IPS-18a (cell line): ENCODE measurements at regions not wholly inside any gene's neighbourhood (a gene's known extent, or its start where the extent isn't known, plus 50 kb on each side); places are given as distances from the start of the nearest gene placed in this dataset.
A peak's percentile ranks its signal among the peaks of the same experiment; 100 is the strongest.

Experiments used
- H3K27ac ChIP-seq: one replicate; pipeline ENCODE4 v1.5.1; 2013; ENCODE audit warnings: low read length
- H3K27me3 ChIP-seq: one replicate; pipeline ENCODE4 v1.6.1; 2013; ENCODE audit warnings: mild to moderate bottlenecking, low read length; ENCODE audit not compliant: control insufficient read depth, insufficient read depth
- H3K36me3 ChIP-seq: one replicate; pipeline ENCODE4 v1.6.1; 2013; ENCODE audit warnings: low read depth, low read length; ENCODE audit not compliant: control insufficient read depth
- H3K4me1 ChIP-seq: one replicate; pipeline ENCODE4 v1.6.1; 2013; ENCODE audit warnings: low read depth, low read length; ENCODE audit not compliant: control insufficient read depth
- H3K4me3 ChIP-seq: one replicate; pipeline ENCODE4 v1.5.1; 2013; ENCODE audit warnings: low read length
- H3K9ac ChIP-seq: one replicate; pipeline ENCODE4 v1.6.1; 2013; ENCODE audit warnings: mild to moderate bottlenecking, low read length, moderate library complexity
- H3K9me3 ChIP-seq: one replicate; pipeline ENCODE4 v1.6.1; 2013; ENCODE audit warnings: low read depth, low read length; ENCODE audit not compliant: control insufficient read depth

DNA sequence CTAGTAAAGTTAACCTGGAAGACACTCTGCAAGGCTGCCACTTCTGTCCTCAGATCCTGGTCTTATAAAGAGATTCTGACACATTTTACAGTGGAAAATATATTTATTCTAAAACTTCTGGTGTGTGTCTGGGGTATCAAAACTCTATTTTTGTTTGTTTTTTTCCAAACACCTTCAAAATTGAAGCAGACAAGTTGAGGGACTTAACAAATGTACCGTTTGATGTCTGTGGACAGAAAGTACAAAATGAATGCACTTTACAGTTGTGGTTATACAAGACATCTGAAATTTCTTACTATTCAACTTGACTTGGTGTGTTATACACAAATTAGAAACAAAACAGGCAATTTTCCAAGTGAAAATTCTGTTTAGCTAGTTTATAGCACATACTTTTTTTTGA is 823.2 kb upstream of the SALL3 start:
- H3K27ac ChIP-seq = no peak overlapping the region
- H3K4me1 ChIP-seq = peaks cover 10% of the 10 kb centered on the region
- H3K9ac ChIP-seq = no peak overlapping the region
- no peaks in the 10 kb centered on the region for H3K36me3 ChIP-seq
- H3K4me3 ChIP-seq = no peak overlapping the region
- H3K9me3 ChIP-seq = no peaks in the 10 kb centered on the region
- H3K27me3 ChIP-seq = no peaks in the 10 kb centered on the region

DNA sequence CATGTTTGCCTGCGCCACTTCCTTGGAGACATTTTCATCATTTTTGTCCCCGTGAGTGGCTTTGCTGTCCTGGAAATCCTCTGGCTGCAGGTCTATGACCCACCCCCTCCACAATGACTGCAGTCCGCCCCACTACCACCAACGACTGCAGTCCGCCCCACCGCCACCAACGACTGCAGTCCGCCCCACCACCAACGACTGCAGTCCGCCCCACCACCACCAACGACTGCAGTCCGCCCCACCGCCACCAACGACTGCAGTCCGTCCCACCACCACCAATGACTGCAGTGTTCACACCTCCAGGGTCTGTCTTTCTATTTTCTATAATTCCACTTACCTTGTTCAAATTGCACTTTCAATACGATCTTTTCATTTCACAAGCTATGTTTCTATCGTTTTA is 820.7 kb upstream of the SALL3 start:
- Histone ChIP-seq H3K9ac (no peak overlapping the region), H3K27me3 (no peaks in the 10 kb centered on the region), H3K4me1 (peaks cover 10% of the 10 kb centered on the region), H3K36me3 (no peaks in the 10 kb centered on the region), H3K9me3 (no peaks in the 10 kb centered on the region), H3K4me3 (no peak overlapping the region), H3K27ac (no peak overlapping the region)

DNA sequence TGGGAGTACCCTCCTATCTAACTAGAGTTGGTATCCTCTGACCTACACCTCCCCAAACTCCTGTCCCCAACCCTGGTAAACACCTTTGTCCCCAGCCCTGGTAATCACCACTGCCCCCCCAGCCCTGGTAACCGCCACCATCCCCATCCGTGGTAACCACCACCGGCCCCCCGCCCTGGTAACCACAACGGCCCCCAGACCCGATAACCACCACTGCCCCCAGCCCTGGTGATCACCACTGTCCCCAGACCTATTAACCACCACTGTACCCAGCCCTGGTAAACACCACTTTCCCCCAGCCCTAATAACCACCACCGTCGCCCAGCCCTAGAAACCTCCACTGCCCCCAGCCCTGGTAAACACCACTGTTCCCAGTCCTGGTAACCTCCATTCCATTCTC is 820.2 kb upstream of the SALL3 start:
- Histone ChIP-seq H3K27ac (no peak overlapping the region), H3K4me3 (no peak overlapping the region), H3K9ac (no peak overlapping the region), H3K4me1 (peaks cover 6% of the 10 kb centered on the region), H3K36me3 (no peaks in the 10 kb centered on the region), H3K9me3 (no peaks in the 10 kb centered on the region), H3K27me3 (no peaks in the 10 kb centered on the region)

DNA sequence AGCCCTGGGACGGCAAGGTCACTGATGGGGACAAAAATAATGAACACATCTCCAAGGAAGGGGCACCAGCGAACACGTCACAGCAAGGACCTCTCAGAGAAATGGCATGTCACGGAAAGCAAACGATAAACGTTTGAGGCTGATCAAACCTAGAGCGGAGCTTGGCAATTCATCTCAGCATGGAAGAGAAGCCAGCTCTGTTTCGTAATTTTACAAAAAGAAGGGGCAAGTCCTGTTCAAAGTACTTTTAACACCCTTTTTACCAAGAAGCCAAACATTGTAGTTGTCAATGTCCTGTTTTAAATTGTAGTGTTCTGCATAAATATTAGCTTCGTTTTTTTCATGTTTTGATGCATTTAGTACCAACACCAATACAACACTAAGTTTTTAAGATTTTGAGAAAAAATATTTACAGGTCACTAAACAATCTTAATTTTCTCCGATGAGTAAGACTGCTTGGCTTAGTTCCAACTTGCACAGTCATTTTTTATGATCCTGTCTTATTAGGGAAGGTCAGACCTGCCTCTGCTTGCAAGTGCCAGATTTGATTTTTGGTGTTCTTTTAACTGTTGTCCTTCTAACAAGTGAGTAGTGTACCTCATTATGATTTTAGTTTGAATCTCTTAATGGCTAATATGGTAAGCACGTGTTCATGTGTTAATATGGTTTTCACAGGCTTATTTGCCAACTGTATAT is 818.5 kb upstream of the SALL3 start:
- H3K4me3 ChIP-seq = no peak overlapping the region
- no peaks in the 10 kb centered on the region for H3K36me3 ChIP-seq
- no peak overlapping the region for H3K27ac ChIP-seq
- H3K9me3 ChIP-seq = no peaks in the 10 kb centered on the region
- H3K9ac ChIP-seq = no peak overlapping the region
- no peaks in the 10 kb centered on the region for H3K4me1 ChIP-seq
- H3K27me3 ChIP-seq = no peaks in the 10 kb centered on the region

DNA sequence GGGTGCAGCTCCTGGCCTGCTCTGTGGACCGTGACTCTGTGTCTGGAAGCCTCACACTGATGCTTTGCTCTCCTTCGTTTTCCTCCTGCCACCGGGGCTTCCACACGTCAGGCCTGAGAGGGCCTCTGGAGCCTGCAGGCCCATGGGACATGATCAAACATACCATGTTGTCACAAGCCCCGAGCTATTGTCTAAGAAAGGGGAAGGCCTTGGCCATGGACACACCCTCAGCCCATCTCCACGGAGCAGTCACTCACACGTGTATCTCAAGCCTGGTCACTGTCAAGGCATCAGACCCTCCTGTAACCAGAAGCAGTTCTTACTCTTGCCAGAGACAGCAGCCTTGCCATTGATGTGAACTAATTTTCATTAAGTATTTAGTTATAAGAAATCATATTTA is 814.1 kb upstream of the SALL3 start:
- no peaks in the 10 kb centered on the region for H3K27me3 ChIP-seq
- no peaks in the 10 kb centered on the region for H3K4me1 ChIP-seq
- H3K36me3 ChIP-seq = no peaks in the 10 kb centered on the region
- no peaks in the 10 kb centered on the region for H3K9me3 ChIP-seq
- no peak overlapping the region for H3K4me3 ChIP-seq
- no peak overlapping the region for H3K27ac ChIP-seq
- no peak overlapping the region for H3K9ac ChIP-seq

DNA sequence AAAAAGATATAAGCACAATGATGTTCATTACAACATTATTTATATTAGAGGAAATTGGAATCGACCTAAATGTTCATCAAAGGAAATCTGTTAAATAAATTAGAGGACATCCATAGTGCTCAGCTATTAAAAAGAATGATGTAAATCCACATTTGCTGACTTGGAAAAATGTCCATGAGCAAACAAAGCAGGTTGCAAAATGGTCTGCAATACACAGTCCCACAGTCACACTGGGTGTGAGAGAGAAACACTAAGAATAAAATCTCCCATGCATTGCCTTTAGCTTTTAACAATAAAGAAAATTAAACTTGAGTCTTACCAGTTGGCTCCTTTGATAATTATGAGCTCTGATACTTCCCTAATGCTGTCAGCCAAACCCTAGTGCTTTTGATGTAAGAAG is 811.1 kb upstream of the SALL3 start:
- Histone ChIP-seq H3K9me3 (no peaks in the 10 kb centered on the region), H3K4me3 (no peak overlapping the region), H3K27me3 (no peaks in the 10 kb centered on the region), H3K27ac (no peak overlapping the region), H3K36me3 (no peaks in the 10 kb centered on the region), H3K4me1 (no peaks in the 10 kb centered on the region), H3K9ac (no peak overlapping the region)

DNA sequence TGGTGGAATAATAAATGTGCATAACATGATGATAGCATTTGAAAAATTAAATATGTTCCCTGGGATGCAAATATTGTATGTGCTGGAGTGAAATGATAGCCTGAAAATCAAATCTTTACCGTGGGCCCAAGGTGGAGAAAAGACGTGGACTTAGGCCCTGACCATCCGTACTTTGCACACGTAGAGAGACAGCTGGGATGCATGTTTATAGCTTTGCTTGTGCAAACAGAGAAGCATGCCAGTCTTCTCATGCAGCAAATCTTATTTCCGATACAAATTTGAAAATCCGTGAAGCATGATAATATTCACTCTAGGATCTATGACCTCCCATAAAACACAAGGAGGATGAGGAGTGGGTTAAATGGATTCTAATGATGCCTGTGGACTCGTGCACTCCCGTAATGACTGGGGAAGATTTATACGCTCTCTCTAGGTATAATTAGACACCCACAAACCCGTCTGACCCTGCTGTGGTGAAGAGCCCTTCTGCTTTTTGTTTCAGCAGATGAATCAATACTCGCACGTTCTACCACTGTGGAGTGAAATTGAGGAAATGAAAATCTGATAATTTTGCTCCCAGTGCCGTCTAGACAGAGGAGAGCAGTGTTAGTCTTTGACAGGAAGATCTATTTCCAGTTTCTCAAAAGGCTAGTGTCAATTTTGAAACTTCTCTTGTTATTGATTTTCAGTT is 810.3 kb upstream of the SALL3 start:
- Histone ChIP-seq H3K4me3 (no peak overlapping the region), H3K27me3 (no peaks in the 10 kb centered on the region), H3K36me3 (no peaks in the 10 kb centered on the region), H3K27ac (no peak overlapping the region), H3K9ac (no peak overlapping the region), H3K9me3 (no peaks in the 10 kb centered on the region), H3K4me1 (no peaks in the 10 kb centered on the region)

DNA sequence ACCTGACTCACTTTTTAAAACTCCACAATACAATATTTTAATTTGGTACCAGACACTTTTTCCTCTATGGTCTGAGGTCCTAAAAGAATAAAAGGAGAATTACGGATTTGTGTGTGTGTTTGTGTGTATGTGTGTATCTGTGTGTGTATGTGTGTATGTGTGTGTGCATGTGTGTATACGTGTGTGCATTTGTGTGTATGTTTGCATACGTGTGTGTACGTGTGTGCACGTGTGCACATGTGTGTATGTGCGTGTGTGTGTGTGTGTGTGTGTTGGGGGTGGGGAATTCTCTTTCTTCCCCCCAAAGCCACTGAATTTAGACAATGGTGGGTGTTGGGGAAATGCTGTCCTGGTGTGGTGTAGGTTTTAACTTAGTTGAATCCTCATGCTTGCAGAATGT is 807.7 kb upstream of the SALL3 start:
- Histone ChIP-seq H3K9ac (no peak overlapping the region), H3K27me3 (no peaks in the 10 kb centered on the region), H3K9me3 (no peaks in the 10 kb centered on the region), H3K4me3 (no peak overlapping the region), H3K36me3 (no peaks in the 10 kb centered on the region), H3K27ac (no peak overlapping the region), H3K4me1 (no peaks in the 10 kb centered on the region)

DNA sequence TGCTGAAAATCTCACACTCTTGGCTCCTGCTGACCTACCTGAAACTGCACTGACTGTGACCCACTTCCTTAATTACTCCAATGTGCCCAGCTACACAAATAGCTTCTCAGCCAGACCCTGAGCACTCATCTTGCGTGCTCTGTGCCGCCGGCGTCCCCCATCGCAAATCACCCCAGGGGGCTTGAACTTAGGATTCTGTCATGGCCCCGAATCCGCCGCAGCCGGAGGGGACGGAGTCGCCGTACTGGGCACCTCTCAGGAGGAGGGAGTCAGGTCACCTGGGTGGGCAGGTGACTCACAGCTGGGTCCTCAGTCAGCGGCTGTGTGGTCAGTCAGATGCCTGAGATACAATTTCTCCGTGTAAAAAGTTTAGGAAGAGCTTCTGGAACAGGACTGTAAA is 804.9 kb upstream of the SALL3 start:
- no peak overlapping the region for H3K27ac ChIP-seq
- H3K4me1 ChIP-seq = no peaks in the 10 kb centered on the region
- H3K36me3 ChIP-seq = no peaks in the 10 kb centered on the region
- no peak overlapping the region for H3K4me3 ChIP-seq
- H3K9me3 ChIP-seq = no peaks in the 10 kb centered on the region
- no peak overlapping the region for H3K9ac ChIP-seq
- H3K27me3 ChIP-seq = no peaks in the 10 kb centered on the region

DNA sequence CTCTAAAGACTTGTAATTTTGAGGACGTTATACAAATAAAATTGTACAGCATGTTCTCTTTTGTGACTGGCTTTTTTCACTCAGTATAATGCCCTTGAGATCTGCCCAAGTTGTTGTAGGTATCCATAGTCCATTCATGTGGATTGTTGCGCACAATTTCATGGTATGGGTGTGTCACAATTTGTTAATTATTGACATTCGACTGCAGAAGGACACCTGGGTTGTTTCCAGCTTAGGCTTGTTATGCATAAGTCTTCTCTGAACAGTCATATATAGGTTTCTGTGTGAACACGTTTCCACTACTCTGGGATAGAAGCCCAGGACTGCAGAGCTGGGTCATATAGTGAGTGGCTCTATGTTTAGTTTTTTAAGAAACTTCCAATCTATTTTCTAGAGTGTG is 800.8 kb upstream of the SALL3 start:
- Histone ChIP-seq H3K9ac (no peak overlapping the region), H3K27ac (no peak overlapping the region), H3K4me3 (no peak overlapping the region), H3K4me1 (no peaks in the 10 kb centered on the region), H3K36me3 (no peaks in the 10 kb centered on the region), H3K9me3 (no peaks in the 10 kb centered on the region), H3K27me3 (no peaks in the 10 kb centered on the region)

DNA sequence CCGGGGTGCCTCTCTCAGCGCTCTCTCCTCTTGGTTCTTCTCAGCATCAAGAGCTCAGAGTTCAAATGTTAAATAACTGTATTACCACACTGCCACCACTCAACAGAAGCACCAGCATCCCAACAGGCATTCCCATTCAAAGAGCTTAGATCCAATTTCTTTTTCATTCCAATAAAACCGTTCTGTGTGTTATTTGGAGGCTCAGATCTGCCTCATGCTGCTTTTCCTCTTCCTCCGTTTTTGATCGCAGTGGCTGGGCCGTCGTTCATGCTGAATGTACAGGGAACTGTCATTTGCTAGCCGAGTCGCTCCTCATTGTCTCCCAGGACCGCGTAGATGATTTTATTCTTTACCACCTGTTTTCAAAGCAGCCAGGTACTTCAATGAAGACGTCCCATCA is 798.9 kb upstream of the SALL3 start:
- Histone ChIP-seq H3K4me3 (peak overlapping the region; percentile 24), H3K4me1 (no peaks in the 10 kb centered on the region), H3K9me3 (no peaks in the 10 kb centered on the region), H3K27me3 (no peaks in the 10 kb centered on the region), H3K27ac (no peak overlapping the region), H3K9ac (no peak overlapping the region), H3K36me3 (no peaks in the 10 kb centered on the region)

DNA sequence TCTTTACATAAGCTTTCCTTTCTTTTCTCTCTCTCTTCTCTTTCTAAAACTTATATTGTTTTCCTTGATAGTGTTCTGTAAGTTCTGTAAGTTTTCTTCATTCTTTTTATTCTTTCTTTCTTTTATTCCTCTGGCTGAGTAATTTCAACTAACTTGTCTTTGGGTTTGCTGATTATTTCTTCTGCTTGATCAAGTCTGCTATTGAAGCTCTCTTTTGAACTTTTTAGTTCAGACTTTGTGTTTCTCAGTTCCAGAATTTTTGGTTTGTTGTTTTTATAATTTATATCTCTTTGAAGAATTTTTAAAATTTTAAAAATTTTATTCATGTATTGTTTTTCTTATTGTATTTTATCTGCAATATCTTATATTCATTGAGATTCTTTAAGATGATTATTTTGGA is 795.8 kb upstream of the SALL3 start:
- Histone ChIP-seq H3K4me3 (no peak overlapping the region), H3K9ac (no peak overlapping the region), H3K9me3 (no peaks in the 10 kb centered on the region), H3K27me3 (no peaks in the 10 kb centered on the region), H3K36me3 (no peaks in the 10 kb centered on the region), H3K4me1 (no peaks in the 10 kb centered on the region), H3K27ac (no peak overlapping the region)
